Neuronal stem cell (in vitro differentiated cells): ENCODE measurements at regions not wholly inside any gene's neighbourhood (a gene's known extent, or its start where the extent isn't known, plus 50 kb on each side); places are given as distances from the start of the nearest gene placed in this dataset.
"Not testable (repeated sequence)": the region's sequence is repeated elsewhere in the genome, so short reads cannot be mapped to it uniquely, and the experiment has no call there.

Experiments
- DNase-seq: peaks from one replicate; pipeline ENCODE4 v3.0.0-alpha.2; 2013; ENCODE audit warnings: low spot score
- H2AFZ ChIP-seq: one replicate; pipeline ENCODE4 v1.6.1; 2013; ENCODE audit warnings: mild to moderate bottlenecking, low read length, inconsistent platforms
- H2AK5ac ChIP-seq: 2 replicates; pipeline ENCODE4 v1.6.1; 2013; ENCODE audit warnings: low read depth, mild to moderate bottlenecking, inconsistent platforms, low read length, moderate library complexity, mixed read lengths
- H2BK120ac ChIP-seq: 2 replicates; pipeline ENCODE4 v1.6.1; 2013; ENCODE audit warnings: low read depth, mild to moderate bottlenecking, inconsistent platforms, low read length, moderate library complexity, mixed read lengths
- H2BK12ac ChIP-seq: one replicate; pipeline ENCODE4 v1.6.1; 2013; ENCODE audit warnings: low read length, inconsistent platforms
- H2BK15ac ChIP-seq: 2 replicates; pipeline ENCODE4 v1.6.1; 2013; ENCODE audit warnings: mild to moderate bottlenecking, low read length, inconsistent platforms, mixed read lengths
- H2BK5ac ChIP-seq: one replicate; pipeline ENCODE4 v1.6.1; 2013; ENCODE audit warnings: inconsistent platforms, mild to moderate bottlenecking, low read length, moderate library complexity
- H3K14ac ChIP-seq: one replicate; pipeline ENCODE4 v1.6.1; 2013; ENCODE audit warnings: low read length, inconsistent platforms
- H3K18ac ChIP-seq: 2 replicates; pipeline ENCODE4 v1.6.1; 2013; ENCODE audit warnings: low read length, inconsistent platforms
- H3K23ac ChIP-seq: 2 replicates; pipeline ENCODE4 v1.6.1; 2013; ENCODE audit warnings: low read depth, mild to moderate bottlenecking, mixed read lengths, low read length, inconsistent platforms; ENCODE audit not compliant: poor library complexity
- H3K27ac ChIP-seq: replicated peaks from 3 replicates; pipeline ENCODE4 v1.5.1; 2013; ENCODE audit warnings: low read length, inconsistent platforms
- H3K27me3 ChIP-seq, 3 experiments: 2 replicates each; pipeline ENCODE4 v1.6.1; 2013; ENCODE audit warnings: low read length in 3 of 3, mild to moderate bottlenecking in 2 of 3, inconsistent platforms in 1 of 3, low read depth in 1 of 3, mixed read lengths in 1 of 3, moderate library complexity in 1 of 3; ENCODE audit not compliant: control insufficient read depth in 3 of 3, insufficient read depth in 3 of 3
- H3K36me3 ChIP-seq, 2 donors: replicated peaks in 1 of 2; 2 replicates each; pipeline ENCODE4 v1.6.1; 2013; ENCODE audit warnings: low read length in 2 of 2; ENCODE audit not compliant: control insufficient read depth in 2 of 2, insufficient read depth in 2 of 2
- H3K4ac ChIP-seq: 2 replicates; pipeline ENCODE4 v1.6.1; 2013; ENCODE audit warnings: inconsistent platforms, mild to moderate bottlenecking, low read length, moderate library complexity
- H3K4me1 ChIP-seq, 2 donors: 1 replicate in 1 of 2; 2 replicates in 1 of 2; pipeline ENCODE4 v1.6.1; 2013; ENCODE audit warnings: low read length in 2 of 2, low read depth in 1 of 2; ENCODE audit not compliant: control insufficient read depth in 2 of 2, insufficient read depth in 1 of 2
- H3K4me2 ChIP-seq: one replicate; pipeline ENCODE4 v1.6.1; 2013; ENCODE audit warnings: mild to moderate bottlenecking, low read length, inconsistent platforms; ENCODE audit not compliant: insufficient read depth, poor library complexity, severe bottlenecking
- H3K4me3 ChIP-seq, 2 donors: 2 replicates each; pipeline ENCODE4 v1.5.1; 2013; ENCODE audit warnings: low read length in 2 of 2, mild to moderate bottlenecking in 2 of 2, inconsistent platforms in 1 of 2, moderate library complexity in 1 of 2
- H3K79me1 ChIP-seq: one replicate; pipeline ENCODE4 v1.6.1; 2013; ENCODE audit warnings: low read depth, mild to moderate bottlenecking, inconsistent platforms, low read length, moderate library complexity
- H3K9ac ChIP-seq: one replicate; pipeline ENCODE4 v1.6.1; 2013; ENCODE audit warnings: mild to moderate bottlenecking, low read depth, low read length, inconsistent platforms; ENCODE audit not compliant: poor library complexity
- H3K9me3 ChIP-seq, 2 donors: replicated peaks in 1 of 2; 2 replicates each; pipeline versions ENCODE3 to v1.6.1; 2013; ENCODE audit warnings: low read length in 2 of 2, mild to moderate bottlenecking in 2 of 2, inconsistent platforms in 1 of 2, low read depth in 1 of 2, mixed read lengths in 1 of 2, moderate library complexity in 1 of 2; ENCODE audit not compliant: control insufficient read depth in 2 of 2, insufficient read depth in 1 of 2
- H4K8ac ChIP-seq: one replicate; pipeline ENCODE4 v1.6.1; 2013; ENCODE audit warnings: low read depth, mild to moderate bottlenecking, inconsistent platforms, low read length, moderate library complexity
- H4K91ac ChIP-seq: one replicate; pipeline ENCODE4 v1.6.1; 2013; ENCODE audit warnings: low read length, low read depth, mild to moderate bottlenecking, inconsistent platforms; ENCODE audit not compliant: poor library complexity
- WGBS, 2 donors: extraction: QIAGEN DNeasy Blood & Tissue Kit; methylation state at CpG; one replicate each; pipeline ENCODE4 v1.1.7; 2013; ENCODE audit warnings: missing lambda C conversion rate in 2 of 2, mixed read lengths in 1 of 2; ENCODE audit not compliant: insufficient read length in 2 of 2, insufficient replicate concordance in 1 of 2; ENCODE audit errors: extremely low coverage in 2 of 2; 5-methylcytosine and 5-hydroxymethylcytosine counted together

DNA sequence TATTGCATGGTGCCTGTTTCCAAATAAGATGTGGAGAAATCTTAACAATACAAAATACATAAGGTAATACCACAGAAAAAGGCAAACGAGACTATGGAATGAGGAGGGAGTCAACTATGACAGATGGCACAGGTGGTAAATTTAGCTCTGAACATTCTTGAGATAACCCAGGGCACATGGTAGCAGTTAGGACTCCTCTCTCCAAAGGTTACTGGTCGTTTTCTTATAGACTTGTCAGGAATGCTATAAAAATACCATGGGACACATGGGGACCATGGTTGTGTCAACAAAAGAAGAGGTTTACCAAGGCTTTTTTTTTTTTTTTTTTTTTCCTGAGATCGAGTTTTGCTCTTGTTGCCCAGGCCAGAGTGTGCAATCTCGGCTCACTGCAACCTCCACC is 209.4 kb upstream of the RFX3 start:
- H3K4ac ChIP-seq = no peak overlapping the region
- WGBS, 2 donors = no CpG with 5 or more reads among the region's 4 CpGs
- H2AFZ ChIP-seq = no peak overlapping the region
- no peak for DNase-seq
- no peak overlapping the region for H2AK5ac ChIP-seq
- H4K8ac ChIP-seq = no peak overlapping the region
- no peaks in the 10 kb centered on the region for H3K9me3 ChIP-seq
- peaks cover 9 to 11% of the 10 kb centered on the region in 2 donors for H3K4me1 ChIP-seq
- no peak overlapping the region for H3K27ac ChIP-seq
- no peak overlapping the region for H2BK12ac ChIP-seq
- no peaks in the 10 kb centered on the region for H3K27me3 ChIP-seq
- H3K9ac ChIP-seq = no peak overlapping the region
- H3K18ac ChIP-seq = no peak overlapping the region
- no peak overlapping the region for H3K23ac ChIP-seq
- no peak overlapping the region for H2BK5ac ChIP-seq
- no peak overlapping the region for H2BK120ac ChIP-seq
- no peak overlapping the region for H2BK15ac ChIP-seq
- no peak overlapping the region for H3K14ac ChIP-seq
- H3K36me3 ChIP-seq = no peaks in the 10 kb centered on the region
- H3K79me1 ChIP-seq = no peaks in the 10 kb centered on the region
- no peak overlapping the region for H3K4me3 ChIP-seq
- no peak overlapping the region for H3K4me2 ChIP-seq
- no peak overlapping the region for H4K91ac ChIP-seq

DNA sequence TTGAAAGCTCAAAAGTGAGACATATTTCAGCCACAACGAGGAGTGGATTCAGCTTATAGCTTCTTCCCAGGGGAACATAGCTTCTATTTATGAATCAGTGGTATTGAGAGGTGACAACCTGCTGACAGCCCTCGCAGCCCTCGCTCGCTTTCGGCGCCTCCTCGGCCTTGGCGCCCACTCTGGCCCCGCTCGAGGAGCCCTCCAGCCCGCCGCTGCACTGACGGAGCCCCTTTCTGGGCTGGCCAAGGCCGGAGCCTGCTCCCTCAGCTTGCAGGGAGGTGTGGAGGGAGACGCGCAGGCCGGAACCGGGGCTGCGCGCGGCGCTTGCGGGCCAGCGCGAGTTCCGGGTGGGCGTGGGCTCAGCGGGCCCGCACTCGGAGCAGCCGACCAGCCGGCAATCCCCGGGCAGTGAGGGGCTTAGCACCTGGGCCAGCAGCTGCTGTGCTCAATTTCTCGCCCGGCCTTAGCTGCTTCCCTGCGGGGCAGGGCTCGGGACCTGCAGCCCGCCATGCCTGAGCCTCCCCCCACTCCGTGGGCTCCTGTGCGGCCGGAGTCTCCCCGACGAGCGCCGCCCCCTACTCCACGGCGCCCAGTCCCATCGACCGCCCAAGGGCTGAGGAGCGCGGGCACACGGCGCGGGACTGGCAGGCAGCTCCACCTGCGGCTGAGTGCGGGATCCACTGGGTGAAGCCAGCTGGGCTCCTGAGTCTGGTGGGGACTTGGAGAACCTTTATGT is 207.9 kb upstream of the RFX3 start:
- Histone ChIP-seq H3K4me1 (peaks cover 9 to 11% of the 10 kb centered on the region in 2 donors), H2BK5ac (peak overlapping the region; percentile 71), H2AFZ (peak overlapping the region; percentile 57), H2BK15ac (peak overlapping the region; percentile 55), H2AK5ac (peak overlapping the region; percentile 68), H3K18ac (peak overlapping the region; percentile 91), H3K27ac (peak overlapping the region; percentile 63), H2BK12ac (peak overlapping the region; percentile 99)
- H3K36me3 ChIP-seq, H2BK120ac ChIP-seq, H3K23ac ChIP-seq, H4K8ac ChIP-seq, H3K9me3 ChIP-seq, H3K4me3 ChIP-seq, DNase-seq, H3K79me1 ChIP-seq, H3K4me2 ChIP-seq, H4K91ac ChIP-seq, H3K4ac ChIP-seq, H3K9ac ChIP-seq, H3K14ac ChIP-seq, H3K27me3 ChIP-seq: not testable (repeated sequence)
- no CpG with 5 or more reads among the region's 56 CpGs for WGBS, 2 donors

DNA sequence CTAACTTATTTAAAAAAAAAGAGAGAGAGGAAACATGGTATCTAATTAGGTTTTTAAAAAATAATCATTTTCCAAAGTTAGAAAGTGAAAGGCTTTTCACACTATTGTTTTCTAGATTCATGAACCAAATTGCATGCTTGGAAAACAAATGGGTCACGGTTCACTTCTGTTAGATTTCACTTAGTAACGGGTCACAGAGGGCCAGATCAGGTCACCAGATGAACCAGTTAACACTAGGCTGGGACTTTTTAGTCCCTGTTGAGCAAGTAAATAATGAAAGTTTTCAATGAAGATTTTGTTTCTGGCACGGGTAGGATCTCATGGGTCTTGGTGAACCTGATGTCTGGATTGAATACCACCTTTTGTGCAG is 207.2 kb upstream of the RFX3 start:
- Histone ChIP-seq H3K23ac (no peak overlapping the region), H2AFZ (peak overlapping the region; percentile 57), H3K4me2 (no peak overlapping the region), H3K79me1 (no peaks in the 10 kb centered on the region), H3K14ac (no peak overlapping the region), H3K18ac (no peak overlapping the region), H3K27me3 (no peaks in the 10 kb centered on the region), H2BK12ac (no peak overlapping the region), H2AK5ac (no peak overlapping the region), H3K4me1 (peaks cover 9 to 11% of the 10 kb centered on the region in 2 donors), H3K4ac (no peak overlapping the region), H2BK15ac (no peak overlapping the region), H3K9me3 (no peaks in the 10 kb centered on the region), H3K36me3 (no peaks in the 10 kb centered on the region), H3K27ac (peak overlapping the region; percentile 63), H4K8ac (no peak overlapping the region), H3K9ac (no peak overlapping the region), H4K91ac (no peak overlapping the region), H3K4me3 (no peak overlapping the region), H2BK120ac (no peak overlapping the region), H2BK5ac (no peak overlapping the region)
- DNase-seq = peak; percentile 18
- WGBS, 2 donors = no CpG with 5 or more reads among the region's 3 CpGs

DNA sequence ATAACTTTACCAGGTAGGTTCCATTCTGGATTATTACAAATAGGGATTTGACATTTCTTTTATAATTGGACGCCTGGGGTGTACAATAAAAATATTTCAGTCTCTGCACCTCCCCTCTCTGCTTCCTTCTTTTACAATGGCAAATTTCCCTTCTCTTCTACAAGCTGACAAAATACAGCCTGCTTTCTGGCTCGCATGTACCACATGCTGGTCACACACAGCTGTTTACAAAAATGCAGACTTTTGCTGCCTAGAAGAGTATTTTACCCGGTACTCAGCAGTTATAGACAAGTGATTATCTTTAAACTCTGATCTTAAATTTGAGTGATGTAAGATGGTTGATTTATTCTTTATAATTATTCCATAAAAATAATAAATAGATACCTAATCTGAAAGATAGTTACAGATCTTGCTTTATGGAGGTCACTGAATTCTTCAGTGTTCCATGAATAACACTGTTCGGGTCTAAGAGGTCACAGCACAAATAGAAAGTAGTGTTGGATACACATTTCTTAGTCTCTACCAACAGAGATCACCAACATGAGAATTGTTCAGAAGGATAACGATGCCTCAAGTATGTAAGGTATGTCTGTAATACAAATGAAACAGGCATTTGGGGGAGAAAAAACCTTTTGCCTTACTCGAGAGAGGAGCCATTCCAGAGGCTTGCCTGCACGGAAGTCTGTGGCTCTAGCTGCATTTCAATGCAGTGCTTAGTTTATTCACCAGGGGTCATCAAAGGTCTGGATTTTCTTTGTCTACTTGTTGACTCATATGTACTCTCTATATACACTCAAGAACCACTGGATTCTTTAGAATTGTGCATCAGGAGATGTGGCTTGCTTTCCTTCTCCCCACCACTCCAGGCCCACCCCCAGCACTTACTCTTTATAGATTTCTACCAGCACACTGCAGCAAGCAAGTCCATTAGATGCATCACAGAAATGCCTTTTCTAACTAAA is 206.6 kb upstream of the RFX3 start:
- H2BK120ac ChIP-seq = no peak overlapping the region
- H3K4me2 ChIP-seq = no peak overlapping the region

More for the DNA sequence above, 206.6 kb upstream of the RFX3 start:
- Histone ChIP-seq H3K79me1 (no peaks in the 10 kb centered on the region), H2BK12ac (no peak overlapping the region), H2AFZ (peak overlapping the region; percentile 83), H3K9ac (no peak overlapping the region), H4K91ac (no peak overlapping the region), H3K27me3 (no peaks in the 10 kb centered on the region), H3K4me3 (peak overlapping the region in 1 of 2 donors; percentile 45), H3K18ac (no peak overlapping the region), H4K8ac (no peak overlapping the region), H2BK5ac (no peak overlapping the region), H3K23ac (no peak overlapping the region), H3K9me3 (no peaks in the 10 kb centered on the region), H3K27ac (peak overlapping the region; percentile 52), H3K36me3 (no peaks in the 10 kb centered on the region), H2AK5ac (no peak overlapping the region), H3K14ac (no peak overlapping the region), H3K4ac (no peak overlapping the region), H3K4me1 (peaks cover 9 to 11% of the 10 kb centered on the region in 2 donors), H2BK15ac (no peak overlapping the region)
- DNase-seq = peak; percentile 84
- no CpG with 5 or more reads among the region's 7 CpGs for WGBS, 2 donors
